HG03439 (cell line): ENCODE measurements at regions not wholly inside any gene's neighbourhood (a gene's known extent, or its start where the extent isn't known, plus 50 kb on each side); places are given as distances from the start of the nearest gene placed in this dataset.
"Not testable (repeated sequence)": the region's sequence is repeated elsewhere in the genome, so short reads cannot be mapped to it uniquely, and the experiment has no call there.

Source experiments
- ATAC-seq: cut with Tn5 transposase; IDR thresholded peaks from one replicate; pipeline ENCODE4 v1.9.1; 2021; ENCODE audit warnings: mild to moderate bottlenecking, moderate library complexity; ENCODE audit not compliant: unreplicated experiment

GRCh38 chr2:190005513-190005912 lies 57.0 kb downstream of the MSTN start:
- ATAC-seq = no peak

GRCh38 chr2:189999661-190000060 lies 62.9 kb downstream of the MSTN start:
- ATAC-seq = no peak

GRCh38 chr2:189998665-189999064 lies 63.9 kb downstream of the MSTN start:
- ATAC-seq = not testable (repeated sequence)

GRCh38 chr2:189997016-189997415 lies 65.5 kb downstream of the MSTN start:
- no peak for ATAC-seq

GRCh38 chr2:189995679-189996078 lies 66.8 kb downstream of the MSTN start:
- ATAC-seq = no peak

GRCh38 chr2:189982780-189983394 lies 79.6 kb downstream of the MSTN start:
- no peak for ATAC-seq

GRCh38 chr2:189982087-189982486 lies 80.4 kb downstream of the MSTN start:
- ATAC-seq = no peak

GRCh38 chr2:189976488-189976887 lies 86.0 kb downstream of the MSTN start:
- ATAC-seq = not testable (repeated sequence)

- ATAC-seq = no peak
Observed at GRCh38 chr2:189960346-189960745, 102.2 kb downstream of the MSTN start.

- no peak for ATAC-seq
Observed at GRCh38 chr2:189959450-189959849, 103.1 kb downstream of the MSTN start.

- ATAC-seq = no peak
Observed at GRCh38 chr2:189954989-189955388, 107.5 kb downstream of the MSTN start.

GRCh38 chr2:189952536-189953109 lies 109.9 kb downstream of the MSTN start:
- ATAC-seq = peak; percentile 94

GRCh38 chr2:189951791-189952535 lies 110.6 kb downstream of the MSTN start:
- peak; percentile 30 for ATAC-seq

GRCh38 chr2:189943009-189943408 lies 119.5 kb downstream of the MSTN start:
- ATAC-seq = no peak

GRCh38 chr2:189940913-189941312 lies 121.6 kb downstream of the MSTN start:
- no peak for ATAC-seq

- ATAC-seq = no peak
Observed at GRCh38 chr2:189937691-189938090, 124.8 kb downstream of the MSTN start.

GRCh38 chr2:189933911-189934399 lies 128.6 kb downstream of the MSTN start:
- ATAC-seq = no peak

- ATAC-seq = peak; percentile 95
Observed at GRCh38 chr2:189933041-189933440, 129.5 kb downstream of the MSTN start.

- no peak for ATAC-seq
Observed at GRCh38 chr2:189927823-189928222, 134.7 kb downstream of the MSTN start.
